ENCODE measurements at regions not wholly inside any gene's neighbourhood (a gene's known extent, or its start where the extent isn't known, plus 50 kb on each side); places are given as distances from the start of the nearest gene placed in this dataset.

DNA sequence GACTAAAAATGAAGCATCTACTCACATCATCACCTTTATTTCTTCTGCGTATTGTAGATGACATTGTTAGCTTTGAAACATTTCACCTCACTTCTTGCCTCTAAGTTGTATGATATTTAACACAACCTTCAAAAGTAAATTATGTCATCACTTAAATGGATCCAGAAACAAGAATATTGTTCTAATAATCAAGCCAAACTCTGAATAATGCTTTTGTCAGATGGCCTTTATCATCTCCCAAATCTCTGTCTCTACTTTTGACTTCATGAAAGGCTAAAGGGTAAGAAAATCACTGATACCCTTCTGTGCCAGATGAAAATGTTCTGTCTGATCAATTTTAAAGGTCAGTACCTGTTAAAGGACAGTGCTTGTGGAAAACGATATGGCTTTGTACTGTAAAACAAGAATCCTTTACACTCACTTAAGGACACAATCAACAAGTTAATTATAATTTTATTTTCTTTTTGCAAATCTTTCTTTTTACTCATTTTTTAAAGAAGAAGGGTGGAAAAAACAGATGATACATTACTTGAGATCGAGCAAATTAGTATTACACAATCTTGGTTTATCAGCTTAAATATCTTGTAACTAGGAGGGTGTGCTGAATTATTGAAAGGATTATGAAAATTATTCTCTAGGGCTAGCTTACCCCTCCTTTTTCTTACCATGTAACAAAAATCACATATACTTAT, 309.4 kb upstream of the IGFBP3 start:
- TF ChIP-seq SMC3 (IDR thresholded peaks at IDR 0.05; ENCODE audit: low read depth, low read length), result no peak
- no peak for TF ChIP-seq MAZ (IDR thresholded peaks at IDR 0.05; ENCODE audit: borderline replicate concordance, low read depth, low read length)
- TF ChIP-seq, protein P1, sequence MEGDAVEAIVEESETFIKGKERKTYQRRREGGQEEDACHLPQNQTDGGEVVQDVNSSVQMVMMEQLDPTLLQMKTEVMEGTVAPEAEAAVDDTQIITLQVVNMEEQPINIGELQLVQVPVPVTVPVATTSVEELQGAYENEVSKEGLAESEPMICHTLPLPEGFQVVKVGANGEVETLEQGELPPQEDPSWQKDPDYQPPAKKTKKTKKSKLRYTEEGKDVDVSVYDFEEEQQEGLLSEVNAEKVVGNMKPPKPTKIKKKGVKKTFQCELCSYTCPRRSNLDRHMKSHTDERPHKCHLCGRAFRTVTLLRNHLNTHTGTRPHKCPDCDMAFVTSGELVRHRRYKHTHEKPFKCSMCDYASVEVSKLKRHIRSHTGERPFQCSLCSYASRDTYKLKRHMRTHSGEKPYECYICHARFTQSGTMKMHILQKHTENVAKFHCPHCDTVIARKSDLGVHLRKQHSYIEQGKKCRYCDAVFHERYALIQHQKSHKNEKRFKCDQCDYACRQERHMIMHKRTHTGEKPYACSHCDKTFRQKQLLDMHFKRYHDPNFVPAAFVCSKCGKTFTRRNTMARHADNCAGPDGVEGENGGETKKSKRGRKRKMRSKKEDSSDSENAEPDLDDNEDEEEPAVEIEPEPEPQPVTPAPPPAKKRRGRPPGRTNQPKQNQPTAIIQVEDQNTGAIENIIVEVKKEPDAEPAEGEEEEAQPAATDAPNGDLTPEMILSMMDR (conservative IDR thresholded peaks at IDR 0.05; ENCODE audit: low read depth, low read length), result no peak
- no peak for TF ChIP-seq POLR2A (IDR thresholded peaks at IDR 0.05; ENCODE audit: low read depth, low read length)
- no peak for TF ChIP-seq MXI1 (IDR thresholded peaks at IDR 0.05; ENCODE audit: borderline replicate concordance, low read depth, low read length)
- no peak for TF ChIP-seq RAD21 (IDR thresholded peaks at IDR 0.05; ENCODE audit: low read length)
- TF ChIP-seq, protein P2, sequence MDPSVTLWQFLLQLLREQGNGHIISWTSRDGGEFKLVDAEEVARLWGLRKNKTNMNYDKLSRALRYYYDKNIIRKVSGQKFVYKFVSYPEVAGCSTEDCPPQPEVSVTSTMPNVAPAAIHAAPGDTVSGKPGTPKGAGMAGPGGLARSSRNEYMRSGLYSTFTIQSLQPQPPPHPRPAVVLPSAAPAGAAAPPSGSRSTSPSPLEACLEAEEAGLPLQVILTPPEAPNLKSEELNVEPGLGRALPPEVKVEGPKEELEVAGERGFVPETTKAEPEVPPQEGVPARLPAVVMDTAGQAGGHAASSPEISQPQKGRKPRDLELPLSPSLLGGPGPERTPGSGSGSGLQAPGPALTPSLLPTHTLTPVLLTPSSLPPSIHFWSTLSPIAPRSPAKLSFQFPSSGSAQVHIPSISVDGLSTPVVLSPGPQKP (IDR thresholded peaks at IDR 0.05; ENCODE audit: borderline replicate concordance, low read depth, low read length), result no peak
- no peak for TF ChIP-seq CHD1 (IDR thresholded peaks at IDR 0.05; ENCODE audit: low read depth, low read length)
- TF ChIP-seq, protein P3, sequence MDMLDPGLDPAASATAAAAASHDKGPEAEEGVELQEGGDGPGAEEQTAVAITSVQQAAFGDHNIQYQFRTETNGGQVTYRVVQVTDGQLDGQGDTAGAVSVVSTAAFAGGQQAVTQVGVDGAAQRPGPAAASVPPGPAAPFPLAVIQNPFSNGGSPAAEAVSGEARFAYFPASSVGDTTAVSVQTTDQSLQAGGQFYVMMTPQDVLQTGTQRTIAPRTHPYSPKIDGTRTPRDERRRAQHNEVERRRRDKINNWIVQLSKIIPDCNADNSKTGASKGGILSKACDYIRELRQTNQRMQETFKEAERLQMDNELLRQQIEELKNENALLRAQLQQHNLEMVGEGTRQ (IDR thresholded peaks at IDR 0.05; ENCODE audit: low read depth, low read length), result no peak
- TF ChIP-seq BHLHE40 (IDR thresholded peaks at IDR 0.05; ENCODE audit: low read depth, low read length), result no peak
- 0 out of 2 replicates have a peak, but pooled peaks have one; percentile 54 for TF ChIP-seq CEBPB (IDR thresholded peaks at IDR 0.05; ENCODE audit: low read depth, low read length)
- no peak for TF ChIP-seq RCOR1 (IDR thresholded peaks at IDR 0.05; ENCODE audit: insufficient replicate concordance, low read length)
- no peak for TF ChIP-seq NFE2L2 (IDR thresholded peaks at IDR 0.05; ENCODE audit: low read depth, low read length)

Data from IMR-90 (cell line).